BLaER1 treated with 17β-estradiol and CSF1 and Interleukin-3, amounts not matched to agents 10 nM and 100 nM (cell line): ENCODE measurements at regions not wholly inside any gene's neighbourhood (a gene's known extent, or its start where the extent isn't known, plus 50 kb on each side); places are given as distances from the start of the nearest gene placed in this dataset.

Experiments
- H3K27ac ChIP-seq, 11 experiments: shearing (Covaris generic); formaldehyde crosslinking; 2 replicates each; pipeline ENCODE4 v1.8.1; 2022
- H3K27me3 ChIP-seq, 11 experiments: shearing (Covaris generic); formaldehyde crosslinking; 2 replicates each; pipeline ENCODE4 v1.8.1; 2022
- H3K36me3 ChIP-seq, 11 experiments: shearing (Covaris generic); formaldehyde crosslinking; 2 replicates each; pipeline ENCODE4 v1.8.1; 2022
- H3K4me1 ChIP-seq, 10 experiments: shearing (Covaris generic); formaldehyde crosslinking; 2 replicates each; pipeline ENCODE4 v1.8.1; 2022
- H3K4me2 ChIP-seq, 11 experiments: shearing (Covaris generic); formaldehyde crosslinking; 2 replicates each; pipeline ENCODE4 v1.8.1; 2022
- H3K4me3 ChIP-seq, 10 experiments: shearing (Covaris generic); formaldehyde crosslinking; 2 replicates each; pipeline ENCODE4 v1.8.1; 2022
- H3K9ac ChIP-seq, 11 experiments: shearing (Covaris generic); formaldehyde crosslinking; 2 replicates each; pipeline ENCODE4 v1.8.1; 2022
- H3K9me3 ChIP-seq, 11 experiments: shearing (Covaris generic); formaldehyde crosslinking; replicated peaks in 1 of 11; 2 replicates each; pipeline ENCODE4 v1.8.1; 2022
- H4K20me1 ChIP-seq, 11 experiments: shearing (Covaris generic); formaldehyde crosslinking; 2 replicates each; pipeline ENCODE4 v1.8.1; 2022
- Cebpa-rat ChIP-seq, 11 experiments: shearing (Covaris generic); IDR thresholded peaks; 2 replicates each; pipeline ENCODE4 v1.8.1; 2022

DNA sequence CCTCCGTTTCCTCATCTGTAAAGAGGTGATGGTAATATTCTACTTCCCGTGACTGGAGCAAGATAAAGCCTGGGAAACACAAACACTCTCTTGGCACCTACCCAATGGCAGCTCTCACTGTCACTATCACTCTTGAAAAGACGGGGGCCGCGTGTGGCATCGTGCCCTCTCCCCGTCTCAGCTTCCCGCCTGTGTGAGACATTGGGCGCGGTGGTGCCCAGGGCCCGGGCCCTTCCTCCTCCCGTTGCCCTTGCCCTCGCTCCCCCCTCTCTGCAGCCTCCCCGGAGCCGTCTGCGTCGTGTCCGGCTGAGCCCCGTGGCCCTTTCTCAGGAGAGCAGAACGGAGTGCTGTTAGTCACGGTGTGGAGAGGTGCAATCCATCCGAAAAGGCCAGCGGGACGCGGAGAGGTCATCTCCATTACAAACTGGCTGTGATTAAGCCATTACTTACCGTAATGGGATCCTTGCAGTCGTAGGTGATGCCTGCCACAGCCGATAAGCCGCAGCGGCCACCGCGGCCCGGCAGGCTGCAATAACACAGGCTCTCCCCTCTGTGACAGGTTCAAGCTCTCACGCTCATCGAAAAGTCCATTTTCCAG, 156.4 kb upstream of the ZC3H12A start:
- Histone ChIP-seq H3K4me3 (no peak overlapping the region), H3K4me1 (no peaks in the 10 kb centered on the region), H3K4me2 (no peak overlapping the region), H3K27ac (no peak overlapping the region), H3K36me3 (no peaks in the 10 kb centered on the region), H3K9ac (no peak overlapping the region), H3K9me3 (no peaks in the 10 kb centered on the region), H3K27me3 (peaks cover 0 to 14% (median 5%) of the 10 kb centered on the region in 11 experiments; a peak in 5 of 22 replicates), H4K20me1 (0 out of 22 replicates have a peak, but pooled peaks cover 0 to 6% (median 0%) of the 10 kb centered on the region in 11 experiments)
- TF ChIP-seq Cebpa-rat (IDR thresholded peaks at IDR 0.05): no peak

DNA sequence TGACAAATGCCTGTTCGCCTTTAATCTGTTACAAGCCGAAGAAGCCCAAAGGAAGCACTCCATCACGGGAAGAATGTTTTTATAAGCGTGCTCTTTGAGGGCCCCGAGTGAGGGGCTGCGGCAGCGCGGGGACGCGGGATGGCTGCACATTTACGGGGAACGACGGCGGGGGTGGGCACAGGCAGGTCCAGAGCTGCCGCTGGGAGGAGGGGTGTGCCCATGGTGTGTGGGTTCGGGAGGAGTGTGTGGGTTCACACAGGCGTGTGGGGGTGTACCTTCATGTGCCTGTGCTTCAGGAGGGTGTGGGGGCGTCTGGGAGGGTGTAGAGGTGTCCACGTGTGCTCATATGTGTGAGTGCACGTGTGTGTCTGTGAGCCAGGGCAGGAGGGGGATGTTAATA, 155.9 kb upstream of the ZC3H12A start:
- H4K20me1 ChIP-seq: 0 out of 22 replicates have a peak, but pooled peaks cover 0 to 6% (median 0%) of the 10 kb centered on the region in 11 experiments
- no peak overlapping the region for H3K27ac ChIP-seq
- H3K27me3 ChIP-seq: peaks cover 0 to 14% (median 5%) of the 10 kb centered on the region in 11 experiments; a peak in 5 of 22 replicates
- no peaks in the 10 kb centered on the region for H3K36me3 ChIP-seq
- no peak overlapping the region for H3K4me3 ChIP-seq
- H3K4me1 ChIP-seq: no peaks in the 10 kb centered on the region
- no peak overlapping the region for H3K4me2 ChIP-seq
- no peaks in the 10 kb centered on the region for H3K9me3 ChIP-seq
- H3K9ac ChIP-seq: no peak overlapping the region
- no peak for TF ChIP-seq Cebpa-rat (IDR thresholded peaks at IDR 0.05)

DNA sequence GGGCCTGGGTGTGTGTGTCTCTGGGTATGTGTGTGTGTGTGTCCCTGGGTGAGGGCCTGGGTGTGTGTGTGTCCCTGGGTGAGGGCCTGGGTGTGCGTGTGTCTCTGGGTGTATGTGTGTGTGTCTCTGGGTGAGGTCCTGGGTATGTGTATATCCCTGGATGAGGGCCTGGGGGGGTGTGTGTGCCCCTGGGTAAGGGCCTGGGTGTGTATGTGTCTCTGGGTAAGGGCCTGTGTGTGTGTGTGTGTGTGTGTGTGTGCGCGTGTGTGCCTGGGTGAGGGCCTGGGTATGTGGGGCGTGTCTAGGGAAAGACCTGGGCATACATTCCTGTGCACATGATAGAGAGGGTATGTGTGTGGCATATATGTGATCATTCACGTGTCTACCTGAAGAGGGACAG, 155.1 kb upstream of the ZC3H12A start:
- Histone ChIP-seq H3K27me3 (peaks cover 0 to 14% (median 5%) of the 10 kb centered on the region in 11 experiments; a peak in 5 of 22 replicates), H3K9me3 (no peaks in the 10 kb centered on the region; a peak in 1 of 22 replicates), H3K36me3 (no peaks in the 10 kb centered on the region), H3K27ac (no peak overlapping the region), H3K4me2 (no peak overlapping the region), H3K4me1 (no peaks in the 10 kb centered on the region), H3K4me3 (no peak overlapping the region), H3K9ac (no peak overlapping the region), H4K20me1 (0 out of 22 replicates have a peak, but pooled peaks cover 0 to 6% (median 0%) of the 10 kb centered on the region in 11 experiments)
- TF ChIP-seq Cebpa-rat (IDR thresholded peaks at IDR 0.05): no peak

DNA sequence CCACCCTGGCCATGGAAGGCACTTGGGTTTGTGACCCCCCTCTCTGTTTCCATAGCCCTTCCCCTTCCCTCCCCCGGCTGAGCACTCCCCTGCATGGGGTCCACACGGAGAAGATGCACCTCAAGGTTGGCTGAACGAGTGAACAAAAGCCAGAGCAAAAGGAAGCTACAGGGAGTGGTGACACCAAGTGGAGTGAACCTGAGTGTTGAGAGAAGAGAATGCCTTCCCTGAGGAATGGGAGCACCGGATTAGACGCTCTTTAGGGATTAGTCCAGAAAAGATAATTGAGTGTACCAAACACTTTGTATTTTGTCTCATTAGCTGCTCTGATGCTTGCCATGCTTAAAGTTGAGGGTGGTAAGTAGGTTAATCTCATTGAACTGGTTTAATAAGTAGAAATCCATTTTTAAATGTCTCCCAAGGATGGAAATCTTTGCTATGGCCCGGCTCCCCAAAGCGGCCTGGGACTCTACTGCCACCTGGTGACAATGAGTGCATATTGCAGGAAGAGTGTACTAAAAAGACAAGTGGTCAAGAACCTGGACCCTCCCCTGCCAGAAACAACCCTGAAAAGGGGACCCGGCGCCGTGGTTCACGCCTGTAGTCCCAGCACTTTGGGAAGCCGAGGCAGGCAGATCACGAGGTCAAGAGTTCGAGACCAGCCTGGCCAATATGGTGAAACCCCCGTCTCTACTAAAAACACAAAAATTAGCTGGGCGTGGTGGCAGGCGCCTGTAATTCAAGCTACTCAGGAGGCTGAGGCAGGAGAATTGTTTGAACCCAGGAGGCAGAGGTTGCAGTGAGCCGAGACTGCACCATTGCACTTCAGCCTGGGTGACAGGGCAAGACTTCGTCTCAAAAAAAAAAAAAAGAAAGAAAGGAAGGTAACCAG, 150.6 kb upstream of the ZC3H12A start:
- no peaks in the 10 kb centered on the region for H3K27me3 ChIP-seq
- no peaks in the 10 kb centered on the region for H3K4me1 ChIP-seq
- TF ChIP-seq Cebpa-rat (IDR thresholded peaks at IDR 0.05): no peak
- H3K36me3 ChIP-seq: no peaks in the 10 kb centered on the region
- no peaks in the 10 kb centered on the region; a peak in 1 of 22 replicates for H3K9me3 ChIP-seq
- no peak overlapping the region for H3K4me2 ChIP-seq
- H4K20me1 ChIP-seq: peaks cover 0 to 6% (median 0%) of the 10 kb centered on the region in 11 experiments; a peak in 2 of 22 replicates
- H3K9ac ChIP-seq: no peak overlapping the region
- no peak overlapping the region for H3K27ac ChIP-seq
- no peak overlapping the region for H3K4me3 ChIP-seq

DNA sequence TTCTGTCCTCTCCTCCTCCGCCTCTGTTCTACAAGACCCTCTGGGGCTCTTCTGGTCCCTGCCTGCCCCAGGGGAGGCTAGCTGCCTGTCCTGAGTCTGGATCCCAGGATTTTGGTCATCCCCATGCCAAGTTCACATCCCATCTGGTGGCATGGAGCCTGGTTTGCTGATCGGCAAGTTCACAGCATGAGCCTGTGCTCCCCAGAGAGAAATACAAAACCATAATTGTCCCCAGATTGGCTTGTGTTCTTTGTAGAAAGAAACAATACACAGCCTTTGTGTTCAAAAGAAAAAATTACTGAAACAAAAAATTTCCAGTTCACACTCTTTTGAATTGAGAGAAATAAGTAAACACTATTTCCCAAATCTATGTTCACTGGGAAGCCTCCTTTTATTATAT, 149.4 kb upstream of the ZC3H12A start:
- no peak overlapping the region for H3K4me3 ChIP-seq
- no peaks in the 10 kb centered on the region for H3K27me3 ChIP-seq
- no peak overlapping the region for H3K9ac ChIP-seq
- no peak overlapping the region for H3K27ac ChIP-seq
- H4K20me1 ChIP-seq: peaks cover 0 to 6% (median 0%) of the 10 kb centered on the region in 11 experiments; a peak in 2 of 22 replicates
- no peak overlapping the region for H3K4me2 ChIP-seq
- no peak for TF ChIP-seq Cebpa-rat (IDR thresholded peaks at IDR 0.05)
- no peaks in the 10 kb centered on the region; a peak in 1 of 22 replicates for H3K9me3 ChIP-seq
- no peaks in the 10 kb centered on the region for H3K36me3 ChIP-seq
- no peaks in the 10 kb centered on the region for H3K4me1 ChIP-seq

DNA sequence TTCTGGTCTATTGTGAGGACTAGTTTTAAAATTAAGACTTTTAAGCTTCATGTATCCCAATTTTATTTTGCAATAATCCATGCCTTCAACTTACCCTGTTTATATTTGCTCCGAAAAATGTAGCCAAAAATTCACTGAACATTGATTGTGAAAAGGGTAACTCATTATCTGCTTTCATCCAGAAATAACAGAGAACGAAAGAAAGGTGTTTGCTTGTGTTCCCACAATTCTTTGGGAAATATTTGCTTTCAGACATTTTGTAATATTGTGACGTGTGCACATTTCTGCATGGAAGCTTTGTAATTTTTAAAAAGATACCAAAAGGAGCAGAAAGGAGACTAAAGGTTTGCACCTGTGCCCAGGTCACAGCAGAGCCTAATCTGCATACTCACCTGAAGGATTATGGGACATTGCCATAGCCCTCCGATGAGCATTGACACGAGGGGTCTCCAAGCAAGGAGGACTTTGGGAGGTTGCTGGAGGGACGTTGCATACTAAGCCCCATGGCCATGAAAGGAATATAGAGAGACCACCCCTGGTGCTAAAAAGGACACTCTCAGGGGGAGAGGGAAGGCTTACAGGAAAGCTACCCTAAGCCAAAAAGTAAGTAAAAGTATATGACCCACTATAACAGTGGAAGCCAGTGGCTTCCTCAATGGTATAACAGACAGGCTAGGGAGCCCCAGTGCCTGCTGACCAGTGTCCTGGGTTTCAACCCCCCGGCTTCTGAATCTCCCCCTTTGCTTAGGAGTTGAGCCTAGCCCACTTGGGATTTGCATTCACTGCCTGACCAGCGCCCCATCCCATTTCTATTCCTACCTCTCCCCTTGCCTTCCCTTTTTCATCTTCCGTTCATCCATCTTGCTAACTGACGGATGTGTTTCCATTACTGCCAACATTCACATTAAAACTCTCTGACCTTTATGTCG, 148.6 kb upstream of the ZC3H12A start:
- Histone ChIP-seq H3K27me3 (no peaks in the 10 kb centered on the region), H3K9ac (no peak overlapping the region), H4K20me1 (peaks cover 0 to 6% (median 0%) of the 10 kb centered on the region in 11 experiments; a peak in 2 of 22 replicates), H3K36me3 (no peaks in the 10 kb centered on the region), H3K9me3 (no peaks in the 10 kb centered on the region; a peak in 1 of 22 replicates), H3K27ac (no peak overlapping the region), H3K4me1 (no peaks in the 10 kb centered on the region), H3K4me3 (no peak overlapping the region), H3K4me2 (no peak overlapping the region)
- TF ChIP-seq Cebpa-rat (IDR thresholded peaks at IDR 0.05): no peak

DNA sequence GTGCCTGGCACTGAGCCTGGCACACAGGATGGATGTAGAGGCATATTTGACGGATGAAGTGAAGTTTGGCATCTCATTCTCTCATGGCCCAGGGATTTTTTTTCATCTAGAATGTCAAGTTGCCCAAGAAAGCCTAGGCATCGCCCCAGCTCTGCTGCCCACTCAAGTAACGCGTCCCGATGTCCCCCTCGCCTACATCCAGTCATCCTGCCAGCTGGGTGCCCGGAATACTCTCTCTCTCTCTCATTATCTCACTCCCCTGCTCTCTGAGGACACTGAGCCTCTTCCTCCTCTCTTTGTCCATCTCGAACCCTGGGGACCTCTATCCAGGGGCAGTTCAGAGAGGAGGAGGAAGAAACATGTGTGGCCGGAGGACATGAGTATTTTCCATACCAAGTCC, 142.3 kb upstream of the ZC3H12A start:
- no peaks in the 10 kb centered on the region for H3K27me3 ChIP-seq
- H3K9ac ChIP-seq: no peak overlapping the region
- peaks cover 0 to 9% (median 4%) of the 10 kb centered on the region in 11 experiments; a peak in 4 of 22 replicates for H3K9me3 ChIP-seq
- no peaks in the 10 kb centered on the region for H3K4me1 ChIP-seq
- no peak for TF ChIP-seq Cebpa-rat (IDR thresholded peaks at IDR 0.05)
- H4K20me1 ChIP-seq: no peaks in the 10 kb centered on the region; a peak in 2 of 22 replicates
- no peaks in the 10 kb centered on the region for H3K36me3 ChIP-seq
- H3K4me2 ChIP-seq: no peak overlapping the region
- H3K4me3 ChIP-seq: no peak overlapping the region
- H3K27ac ChIP-seq: no peak overlapping the region

DNA sequence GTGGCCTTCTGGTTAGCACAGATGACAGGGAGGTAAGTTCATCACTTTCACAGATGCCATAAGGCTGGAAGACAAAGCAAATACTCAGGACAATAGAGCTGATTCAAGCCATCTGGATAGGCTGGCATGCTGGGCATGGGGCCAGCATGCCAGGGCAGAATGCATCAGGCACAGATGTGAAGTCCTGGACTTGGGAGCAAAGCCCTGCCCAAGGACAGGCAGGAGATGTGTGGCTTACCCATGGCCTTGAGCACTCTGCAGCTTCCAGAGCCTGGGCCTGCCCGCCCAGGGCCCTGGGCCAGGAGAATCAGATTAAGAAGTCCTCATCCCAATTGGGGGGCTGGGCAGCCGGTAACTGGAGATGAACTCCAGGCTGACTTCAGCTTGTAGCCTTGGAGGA, 135.7 kb upstream of the ZC3H12A start:
- H3K9ac ChIP-seq: no peak overlapping the region
- no peaks in the 10 kb centered on the region for H3K4me1 ChIP-seq
- H3K27ac ChIP-seq: no peak overlapping the region
- H3K27me3 ChIP-seq: no peaks in the 10 kb centered on the region
- H3K4me2 ChIP-seq: no peak overlapping the region
- H3K9me3 ChIP-seq: peaks cover 0 to 9% (median 4%) of the 10 kb centered on the region in 11 experiments; a peak in 4 of 22 replicates
- no peak for TF ChIP-seq Cebpa-rat (IDR thresholded peaks at IDR 0.05)
- no peaks in the 10 kb centered on the region for H3K36me3 ChIP-seq
- no peak overlapping the region for H3K4me3 ChIP-seq
- no peaks in the 10 kb centered on the region; a peak in 1 of 22 replicates for H4K20me1 ChIP-seq
